PC-9 (cell line): ENCODE measurements at regions not wholly inside any gene's neighbourhood (a gene's known extent, or its start where the extent isn't known, plus 50 kb on each side); places are given as distances from the start of the nearest gene placed in this dataset.

Source experiments
- CTCF ChIP-seq: fragments of 200-600 bp; sonication (generic); conservative IDR thresholded peaks from 2 replicates; pipeline ENCODE4 v1.6.1; 2017; ENCODE audit warnings: mixed run types, antibody characterized with exemption, mild to moderate bottlenecking, moderate library complexity
- EZH2 ChIP-seq: fragments of 200-600 bp; sonication (generic); IDR thresholded peaks from 2 replicates; pipeline ENCODE4 v1.8.0; 2017; ENCODE audit warnings: antibody characterized with exemption, low read depth

GRCh38 chr18:72942766-72943165 is 75.0 kb upstream of the NETO1 start:
- no peak for TF ChIP-seq CTCF
- TF ChIP-seq EZH2 = no peak
